Effector memory CD8-positive, alpha-beta T cell (primary cell): ENCODE measurements at regions not wholly inside any gene's neighbourhood (a gene's known extent, or its start where the extent isn't known, plus 50 kb on each side); places are given as distances from the start of the nearest gene placed in this dataset.
"Not testable (repeated sequence)": the region's sequence is repeated elsewhere in the genome, so short reads cannot be mapped to it uniquely, and the experiment has no call there.

ENCODE experiments used
- ATAC-seq: fragments of 150-1000 bp; cut with Tn5 transposase; replicated peaks from 2 replicates; pipeline ENCODE4 v1.10.0; 2021; ENCODE audit warnings: mild to moderate bottlenecking, moderate library complexity
- DNase-seq, 3 experiments: peaks; one replicate each; pipeline ENCODE4 v3.0.0; 2021
- H3K27ac Mint-ChIP-seq, 2 donors: one replicate each; pipeline ENCODE4 v1.8.0; 2022; ENCODE audit warnings: mild to moderate bottlenecking in 2 of 2, mixed read lengths in 2 of 2, moderate library complexity in 2 of 2
- H3K27me3 Mint-ChIP-seq, 2 donors: one replicate each; pipeline ENCODE4 v1.8.0; 2022; ENCODE audit warnings: mixed read lengths in 2 of 2
- H3K36me3 Mint-ChIP-seq: one replicate; pipeline ENCODE4 v1.8.0; 2022; ENCODE audit warnings: mild to moderate bottlenecking, moderate library complexity, mixed read lengths; ENCODE audit not compliant: insufficient read depth
- H3K4me1 Mint-ChIP-seq, 2 donors: one replicate each; pipeline ENCODE4 v1.8.0; 2022; ENCODE audit warnings: low read depth in 2 of 2, mixed read lengths in 2 of 2
- H3K4me3 Mint-ChIP-seq, 2 donors: one replicate each; pipeline ENCODE4 v1.8.0; 2022; ENCODE audit warnings: mild to moderate bottlenecking in 2 of 2, mixed read lengths in 2 of 2, moderate library complexity in 2 of 2
- H3K9me3 Mint-ChIP-seq, 2 donors: one replicate each; pipeline ENCODE4 v1.8.0; 2022; ENCODE audit warnings: mixed read lengths in 2 of 2

- not testable (repeated sequence) for H3K4me1 Mint-ChIP-seq, H3K36me3 Mint-ChIP-seq, DNase-seq, H3K27ac Mint-ChIP-seq, ATAC-seq, H3K4me3 Mint-ChIP-seq
- peaks cover 0 to 40% of the 10 kb centered on the region in 2 donors for H3K27me3 Mint-ChIP-seq
- H3K9me3 Mint-ChIP-seq, result peaks cover 4 to 12% of the 10 kb centered on the region in 2 donors
These were observed 385.5 kb downstream of the TMEM121 start for GRCh38 chr14:105911848-105912292.

- H3K4me3 Mint-ChIP-seq, result no peak overlapping the region
- no peak for ATAC-seq
- H3K9me3 Mint-ChIP-seq, result peaks cover 4 to 12% of the 10 kb centered on the region in 2 donors
- H3K27me3 Mint-ChIP-seq, result peaks cover 5 to 44% of the 10 kb centered on the region in 2 donors
- no peak for DNase-seq
- H3K27ac Mint-ChIP-seq, result no peak overlapping the region
- peaks cover 0 to 2% of the 10 kb centered on the region in 2 donors for H3K4me1 Mint-ChIP-seq
- H3K36me3 Mint-ChIP-seq, result peaks cover 2% of the 10 kb centered on the region
These were observed 386.3 kb downstream of the TMEM121 start for GRCh38 chr14:105912641-105913180.

GRCh38 chr14:105913221-105913620 is 386.8 kb downstream of the TMEM121 start:
- no peak for ATAC-seq
- H3K9me3 Mint-ChIP-seq, result peaks cover 4 to 12% of the 10 kb centered on the region in 2 donors
- peaks cover 2% of the 10 kb centered on the region for H3K36me3 Mint-ChIP-seq
- H3K27me3 Mint-ChIP-seq, result peaks cover 9 to 44% of the 10 kb centered on the region in 2 donors
- H3K27ac Mint-ChIP-seq, result no peak overlapping the region
- H3K4me1 Mint-ChIP-seq, result peaks cover 0 to 2% of the 10 kb centered on the region in 2 donors
- no peak for DNase-seq
- no peak overlapping the region for H3K4me3 Mint-ChIP-seq

- Mint-ChIP-seq H3K27ac (no peak overlapping the region), H3K36me3 (peaks cover 2% of the 10 kb centered on the region), H3K9me3 (peaks cover 4 to 12% of the 10 kb centered on the region in 2 donors), H3K4me3 (no peak overlapping the region), H3K4me1 (peaks cover 0 to 2% of the 10 kb centered on the region in 2 donors), H3K27me3 (peaks cover 9 to 39% of the 10 kb centered on the region in 2 donors)
- no peak for DNase-seq
- ATAC-seq, result no peak
These were observed 387.5 kb downstream of the TMEM121 start for GRCh38 chr14:105913861-105914260.

- not testable (repeated sequence) for H3K27ac Mint-ChIP-seq, ATAC-seq, H3K36me3 Mint-ChIP-seq, H3K4me3 Mint-ChIP-seq, H3K4me1 Mint-ChIP-seq, DNase-seq
- Mint-ChIP-seq H3K27me3 (peaks cover 9 to 43% of the 10 kb centered on the region in 2 donors), H3K9me3 (peaks cover 4 to 12% of the 10 kb centered on the region in 2 donors)
These were observed 387.9 kb downstream of the TMEM121 start for GRCh38 chr14:105914281-105914680.

- H3K4me3 Mint-ChIP-seq, result no peak overlapping the region
- DNase-seq, result no peak
These were observed 388.5 kb downstream of the TMEM121 start for GRCh38 chr14:105914738-105915385.

GRCh38 chr14:105915546-105915945 is 389.2 kb downstream of the TMEM121 start:
- ATAC-seq, DNase-seq, H3K4me1 Mint-ChIP-seq, H3K4me3 Mint-ChIP-seq, H3K27ac Mint-ChIP-seq, H3K36me3 Mint-ChIP-seq: not testable (repeated sequence)
- H3K27me3 Mint-ChIP-seq, result peaks cover 19 to 49% of the 10 kb centered on the region in 2 donors
- peaks cover 4 to 12% of the 10 kb centered on the region in 2 donors for H3K9me3 Mint-ChIP-seq

More at GRCh38 chr14:105914738-105915385, 388.5 kb downstream of the TMEM121 start:
- H3K27me3 Mint-ChIP-seq, result peaks cover 12 to 48% of the 10 kb centered on the region in 2 donors
- H3K27ac Mint-ChIP-seq, result no peak overlapping the region
- H3K9me3 Mint-ChIP-seq, result peaks cover 4 to 12% of the 10 kb centered on the region in 2 donors
- peaks cover 0 to 2% of the 10 kb centered on the region in 2 donors for H3K4me1 Mint-ChIP-seq
- ATAC-seq, result no peak
- H3K36me3 Mint-ChIP-seq, result peaks cover 2% of the 10 kb centered on the region

GRCh38 chr14:105917136-105917932 is 391.0 kb downstream of the TMEM121 start:
- ATAC-seq, DNase-seq, H3K27ac Mint-ChIP-seq, H3K4me3 Mint-ChIP-seq, H3K36me3 Mint-ChIP-seq, H3K4me1 Mint-ChIP-seq: not testable (repeated sequence)
- Mint-ChIP-seq H3K9me3 (peaks cover 4 to 12% of the 10 kb centered on the region in 2 donors), H3K27me3 (peaks cover 19 to 54% of the 10 kb centered on the region in 2 donors)

GRCh38 chr14:105917933-105918436 is 391.6 kb downstream of the TMEM121 start:
- H3K36me3 Mint-ChIP-seq, result peaks cover 2% of the 10 kb centered on the region
- H3K27ac Mint-ChIP-seq, result no peak overlapping the region

GRCh38 chr14:105918496-105919262 is 392.3 kb downstream of the TMEM121 start:
- Mint-ChIP-seq H3K27ac (no peak overlapping the region), H3K4me3 (no peak overlapping the region), H3K36me3 (peaks cover 2% of the 10 kb centered on the region), H3K27me3 (peaks cover 19 to 47% of the 10 kb centered on the region in 2 donors), H3K9me3 (peaks cover 4 to 12% of the 10 kb centered on the region in 2 donors), H3K4me1 (no peaks in the 10 kb centered on the region)
- ATAC-seq (no peak), DNase-seq (no peak)

More at GRCh38 chr14:105917933-105918436, 391.6 kb downstream of the TMEM121 start:
- peaks cover 19 to 47% of the 10 kb centered on the region in 2 donors for H3K27me3 Mint-ChIP-seq
- H3K9me3 Mint-ChIP-seq, result peaks cover 4 to 12% of the 10 kb centered on the region in 2 donors
- ATAC-seq, result no peak
- no peak for DNase-seq
- H3K4me3 Mint-ChIP-seq, result no peak overlapping the region
- no peaks in the 10 kb centered on the region for H3K4me1 Mint-ChIP-seq

GRCh38 chr14:105919458-105920150 is 393.2 kb downstream of the TMEM121 start:
- peaks cover 4 to 12% of the 10 kb centered on the region in 2 donors for H3K9me3 Mint-ChIP-seq
- no peaks in the 10 kb centered on the region for H3K4me1 Mint-ChIP-seq
- peaks cover 3% of the 10 kb centered on the region for H3K36me3 Mint-ChIP-seq
- ATAC-seq (no peak), DNase-seq (no peak)
- peak overlapping the region in 1 of 2 donors; percentile 24 for H3K27ac Mint-ChIP-seq
- H3K4me3 Mint-ChIP-seq, result no peak overlapping the region
- peaks cover 19 to 53% of the 10 kb centered on the region in 2 donors for H3K27me3 Mint-ChIP-seq

- DNase-seq, ATAC-seq, H3K4me3 Mint-ChIP-seq, H3K4me1 Mint-ChIP-seq, H3K36me3 Mint-ChIP-seq: not testable (repeated sequence)
- Mint-ChIP-seq H3K27ac (peak overlapping the region in 1 of 2 donors; percentile 24), H3K9me3 (peaks cover 4 to 12% of the 10 kb centered on the region in 2 donors), H3K27me3 (peaks cover 19 to 59% of the 10 kb centered on the region in 2 donors)
These were observed 393.8 kb downstream of the TMEM121 start for GRCh38 chr14:105920151-105920700.
